Naive B cell (primary cell): ENCODE measurements at regions not wholly inside any gene's neighbourhood (a gene's known extent, or its start where the extent isn't known, plus 50 kb on each side); places are given as distances from the start of the nearest gene placed in this dataset.
A peak's percentile ranks its signal among the peaks of the same experiment; 100 is the strongest.
"Not testable (repeated sequence)": the region's sequence is repeated elsewhere in the genome, so short reads cannot be mapped to it uniquely, and the experiment has no call there.

ENCODE experiments used
- ATAC-seq, 2 donors: fragments of 150-1000 bp; cut with Tn5 transposase; 2 replicates each; pipeline ENCODE4 v1.10.0; 2021; ENCODE audit warnings: low read depth in 2 of 2, mild to moderate bottlenecking in 2 of 2, moderate library complexity in 2 of 2
- DNase-seq: peaks from one replicate; pipeline ENCODE4 v3.0.0; 2022
- H3K27ac Mint-ChIP-seq, 6 donors: one replicate each; pipeline ENCODE4 v1.8.0; 2020 to 2022; ENCODE audit warnings: mild to moderate bottlenecking in 6 of 6, mixed read lengths in 6 of 6, moderate library complexity in 5 of 6, inconsistent platforms in 2 of 6
- H3K27me3 Mint-ChIP-seq, 3 donors: one replicate each; pipeline ENCODE4 v1.8.0; 2021 to 2022; ENCODE audit warnings: mixed read lengths in 3 of 3, mild to moderate bottlenecking in 1 of 3
- H3K36me3 Mint-ChIP-seq, 2 donors: one replicate each; pipeline ENCODE4 v1.8.0; 2020 to 2022; ENCODE audit warnings: mixed read lengths in 2 of 2, inconsistent platforms in 1 of 2, mild to moderate bottlenecking in 1 of 2
- H3K4me1 Mint-ChIP-seq, 3 donors: one replicate each; pipeline ENCODE4 v1.8.0; 2020 to 2022; ENCODE audit warnings: mixed read lengths in 3 of 3, inconsistent platforms in 1 of 3, mild to moderate bottlenecking in 1 of 3, moderate library complexity in 1 of 3
- H3K4me3 Mint-ChIP-seq, 8 donors: one replicate each; pipeline ENCODE4 v1.8.0; 2020 to 2022; ENCODE audit warnings: mild to moderate bottlenecking in 8 of 8, mixed read lengths in 8 of 8, moderate library complexity in 8 of 8, inconsistent platforms in 2 of 8
- H3K9me3 Mint-ChIP-seq, 7 donors: one replicate each; pipeline ENCODE4 v1.8.0; 2020 to 2022; ENCODE audit warnings: mixed read lengths in 7 of 7, mild to moderate bottlenecking in 5 of 7, inconsistent platforms in 2 of 7, moderate library complexity in 1 of 7

GRCh38 chr12:82596483-82596882 is 90.2 kb upstream of the TMTC2 start:
- no peak overlapping the region for H3K4me3 Mint-ChIP-seq
- H3K9me3 Mint-ChIP-seq = peaks cover 0 to 9% (median 0%) of the 10 kb centered on the region in 7 donors
- DNase-seq (no peak), ATAC-seq (no peak)
- no peaks in the 10 kb centered on the region for H3K4me1 Mint-ChIP-seq
- H3K27me3 Mint-ChIP-seq = no peaks in the 10 kb centered on the region
- H3K36me3 Mint-ChIP-seq = no peaks in the 10 kb centered on the region
- no peak overlapping the region for H3K27ac Mint-ChIP-seq

- Mint-ChIP-seq H3K4me3 (no peak overlapping the region), H3K27ac (no peak overlapping the region), H3K36me3 (no peaks in the 10 kb centered on the region), H3K4me1 (no peaks in the 10 kb centered on the region), H3K9me3 (peaks cover 0 to 5% (median 1%) of the 10 kb centered on the region in 7 donors), H3K27me3 (no peaks in the 10 kb centered on the region)
- ATAC-seq = no peak
- no peak for DNase-seq
These were observed 86.3 kb upstream of the TMTC2 start for GRCh38 chr12:82600379-82600778.

- H3K27me3 Mint-ChIP-seq, ATAC-seq, H3K4me1 Mint-ChIP-seq, H3K9me3 Mint-ChIP-seq, H3K4me3 Mint-ChIP-seq, H3K27ac Mint-ChIP-seq, DNase-seq, H3K36me3 Mint-ChIP-seq: not testable (repeated sequence)
These were observed 83.1 kb upstream of the TMTC2 start for GRCh38 chr12:82603647-82604046.

- no peaks in the 10 kb centered on the region for H3K36me3 Mint-ChIP-seq
- peaks cover 0 to 9% (median 0%) of the 10 kb centered on the region in 7 donors for H3K9me3 Mint-ChIP-seq
- no peaks in the 10 kb centered on the region for H3K27me3 Mint-ChIP-seq
- no peaks in the 10 kb centered on the region for H3K4me1 Mint-ChIP-seq
- ATAC-seq = no peak
- no peak for DNase-seq
- H3K27ac Mint-ChIP-seq = peak overlapping the region in 1 of 6 donors; percentile 4
- no peak overlapping the region for H3K4me3 Mint-ChIP-seq
These were observed 81.6 kb upstream of the TMTC2 start for GRCh38 chr12:82605115-82605514.

GRCh38 chr12:82608706-82609105 is 78.0 kb upstream of the TMTC2 start:
- H3K36me3 Mint-ChIP-seq = no peaks in the 10 kb centered on the region
- H3K27ac Mint-ChIP-seq = no peak overlapping the region
- H3K4me3 Mint-ChIP-seq = no peak overlapping the region
- H3K9me3 Mint-ChIP-seq = peaks cover 0 to 9% (median 0%) of the 10 kb centered on the region in 7 donors
- DNase-seq = no peak
- no peaks in the 10 kb centered on the region for H3K27me3 Mint-ChIP-seq
- no peaks in the 10 kb centered on the region for H3K4me1 Mint-ChIP-seq
- ATAC-seq = no peak

- DNase-seq (no peak), ATAC-seq (no peak)
- H3K9me3 Mint-ChIP-seq = peaks cover 0 to 9% (median 0%) of the 10 kb centered on the region in 7 donors
- peaks cover 0 to 4% (median 0%) of the 10 kb centered on the region in 3 donors for H3K27me3 Mint-ChIP-seq
- no peaks in the 10 kb centered on the region for H3K36me3 Mint-ChIP-seq
- H3K27ac Mint-ChIP-seq = no peak overlapping the region
- H3K4me3 Mint-ChIP-seq = no peak overlapping the region
- no peaks in the 10 kb centered on the region for H3K4me1 Mint-ChIP-seq
These were observed 77.3 kb upstream of the TMTC2 start for GRCh38 chr12:82609234-82609914.

GRCh38 chr12:82619644-82620043 is 67.1 kb upstream of the TMTC2 start:
- Mint-ChIP-seq H3K4me1 (no peaks in the 10 kb centered on the region), H3K4me3 (no peak overlapping the region), H3K36me3 (no peaks in the 10 kb centered on the region), H3K27ac (no peak overlapping the region), H3K27me3 (peaks cover 0 to 5% (median 0%) of the 10 kb centered on the region in 3 donors), H3K9me3 (peaks cover 0 to 4% (median 0%) of the 10 kb centered on the region in 7 donors)
- DNase-seq (no peak), ATAC-seq (no peak)

- DNase-seq (no peak), ATAC-seq (no peak)
- Mint-ChIP-seq H3K4me3 (no peak overlapping the region), H3K4me1 (no peaks in the 10 kb centered on the region), H3K27ac (peak overlapping the region in 1 of 6 donors; percentile 17), H3K36me3 (no peaks in the 10 kb centered on the region), H3K9me3 (peaks cover 0 to 4% (median 0%) of the 10 kb centered on the region in 7 donors), H3K27me3 (no peaks in the 10 kb centered on the region)
These were observed 65.8 kb upstream of the TMTC2 start for GRCh38 chr12:82620917-82621316.

- Mint-ChIP-seq H3K36me3 (no peaks in the 10 kb centered on the region), H3K27me3 (no peaks in the 10 kb centered on the region)
These were observed 61.2 kb upstream of the TMTC2 start for GRCh38 chr12:82625523-82625922.

GRCh38 chr12:82627799-82628198 is 58.9 kb upstream of the TMTC2 start:
- no peak for ATAC-seq
- Mint-ChIP-seq H3K4me1 (no peaks in the 10 kb centered on the region), H3K36me3 (no peaks in the 10 kb centered on the region), H3K4me3 (no peak overlapping the region), H3K27me3 (no peaks in the 10 kb centered on the region), H3K27ac (no peak overlapping the region), H3K9me3 (peaks cover 0 to 11% (median 4%) of the 10 kb centered on the region in 7 donors)
- DNase-seq = no peak

More at GRCh38 chr12:82625523-82625922, 61.2 kb upstream of the TMTC2 start:
- DNase-seq = no peak
- ATAC-seq = no peak
- no peak overlapping the region for H3K4me3 Mint-ChIP-seq
- no peaks in the 10 kb centered on the region for H3K4me1 Mint-ChIP-seq
- H3K9me3 Mint-ChIP-seq = peaks cover 0 to 1% (median 0%) of the 10 kb centered on the region in 7 donors
- no peak overlapping the region for H3K27ac Mint-ChIP-seq

GRCh38 chr12:82634495-82635258 is 52.0 kb upstream of the TMTC2 start:
- ATAC-seq, H3K36me3 Mint-ChIP-seq, H3K27me3 Mint-ChIP-seq, DNase-seq, H3K27ac Mint-ChIP-seq, H3K4me1 Mint-ChIP-seq, H3K4me3 Mint-ChIP-seq: not testable (repeated sequence)
- peaks cover 4 to 22% (median 7%) of the 10 kb centered on the region in 7 donors for H3K9me3 Mint-ChIP-seq

- DNase-seq (no peak), ATAC-seq (no peak)
- Mint-ChIP-seq H3K4me3 (no peak overlapping the region), H3K4me1 (no peaks in the 10 kb centered on the region), H3K36me3 (no peaks in the 10 kb centered on the region), H3K27ac (no peak overlapping the region), H3K9me3 (peaks cover 4 to 22% (median 7%) of the 10 kb centered on the region in 7 donors), H3K27me3 (no peaks in the 10 kb centered on the region)
These were observed 51.4 kb upstream of the TMTC2 start for GRCh38 chr12:82635263-82635662.
